GM12891 (cell line): ENCODE measurements at regions not wholly inside any gene's neighbourhood (a gene's known extent, or its start where the extent isn't known, plus 50 kb on each side); places are given as distances from the start of the nearest gene placed in this dataset.
A peak's percentile ranks its signal among the peaks of the same experiment; 100 is the strongest.

Source experiments
- DNase-seq: peaks from one replicate; pipeline ENCODE4 v3.0.0; 2011; ENCODE audit warnings: low spot score; ENCODE audit not compliant: insufficient read length
- FAIRE-seq: peaks from 2 replicates; lab custom pipeline; 2011; peaks lifted over from hg19 to GRCh38; lab: Jason Lieb, UNC
- PAX5 ChIP-seq: IDR thresholded peaks from 2 replicates; pipeline ENCODE4 v1.6.1; 2011; ENCODE audit warnings: low read length, moderate library complexity, mild to moderate bottlenecking; ENCODE audit not compliant: insufficient read depth, severe bottlenecking
- POLR2A ChIP-seq: IDR thresholded peaks from 2 replicates; pipeline ENCODE4 v1.6.1; 2011; ENCODE audit warnings: low read depth, low read length, control low read depth
- POLR2AphosphoS5 ChIP-seq: IDR thresholded peaks from 2 replicates; pipeline ENCODE4 v1.6.1; 2011; ENCODE audit warnings: low read depth, low read length, control low read depth
- POU2F2 ChIP-seq: IDR thresholded peaks from 2 replicates; pipeline ENCODE4 v1.6.1; 2011; ENCODE audit warnings: low read depth, mild to moderate bottlenecking, control low read depth, low read length, moderate library complexity
- SPI1 ChIP-seq: IDR thresholded peaks from 2 replicates; pipeline ENCODE4 v1.6.1; 2011; ENCODE audit warnings: low read depth, low read length, control low read depth
- TAF1 ChIP-seq: IDR thresholded peaks from 2 replicates; pipeline ENCODE4 v1.6.1; 2011; ENCODE audit warnings: low read depth, low read length, control low read depth

GRCh38 chr3:102529452-102529851, 94.6 kb downstream of the ZPLD1 start:
- FAIRE-seq (no peak), DNase-seq (no peak)
- no peak for TF ChIP-seq POU2F2
- no peak for TF ChIP-seq POLR2AphosphoS5
- TF ChIP-seq POLR2A, result no peak
- TF ChIP-seq PAX5, result no peak
- no peak for TF ChIP-seq TAF1
- TF ChIP-seq SPI1, result no peak

- no peak for DNase-seq
- no peak for FAIRE-seq
- TF ChIP-seq PAX5, result no peak
- TF ChIP-seq TAF1, result no peak
- no peak for TF ChIP-seq POLR2A
- no peak for TF ChIP-seq POLR2AphosphoS5
- no peak for TF ChIP-seq SPI1
- no peak for TF ChIP-seq POU2F2
These were observed 95.8 kb downstream of the ZPLD1 start for GRCh38 chr3:102530415-102531181.

DNA sequence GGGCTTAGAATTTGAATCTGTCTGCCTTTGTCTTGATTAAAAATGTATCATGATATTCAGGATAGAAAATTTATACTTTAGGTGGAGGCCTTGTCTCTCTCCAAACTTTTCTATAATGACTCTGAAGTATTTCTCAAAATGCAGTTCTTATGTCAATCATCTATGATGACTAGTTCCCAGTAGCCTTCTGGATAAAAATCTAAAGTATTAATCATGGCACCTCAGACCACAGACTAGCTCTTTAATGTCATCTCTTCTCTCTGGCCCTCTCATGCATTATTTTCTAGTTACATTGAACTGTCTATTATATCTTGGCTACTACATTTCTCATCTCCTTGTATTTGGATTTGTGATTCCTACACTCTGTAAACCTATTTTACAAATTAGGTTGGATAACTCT, 96.9 kb downstream of the ZPLD1 start:
- no peak for DNase-seq
- FAIRE-seq, result no peak
- TF ChIP-seq POLR2AphosphoS5 (no peak), PAX5 (no peak), SPI1 (no peak), TAF1 (no peak), POLR2A (no peak), POU2F2 (no peak)

DNA sequence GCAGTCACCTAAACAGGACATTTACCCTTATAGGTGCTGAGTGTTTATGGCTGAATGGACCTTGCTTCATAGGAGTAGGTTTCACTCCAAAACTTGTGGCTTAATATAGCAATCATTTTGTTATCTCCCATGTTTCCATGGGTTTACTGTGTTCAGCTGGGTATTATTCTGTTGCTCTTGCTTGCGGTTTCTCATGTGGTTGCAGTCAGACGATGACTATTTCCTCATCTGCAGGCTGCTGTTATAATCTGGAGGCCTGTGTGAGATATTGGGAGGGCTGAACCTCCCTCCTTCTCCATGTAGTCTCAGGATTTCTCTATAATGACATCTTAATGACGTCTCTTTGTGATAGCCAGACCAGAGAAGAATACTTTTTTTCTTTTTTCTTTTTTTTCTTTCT, 98.1 kb downstream of the ZPLD1 start:
- FAIRE-seq (no peak), DNase-seq (no peak)
- no peak for TF ChIP-seq PAX5
- TF ChIP-seq POLR2AphosphoS5, result no peak
- no peak for TF ChIP-seq SPI1
- no peak for TF ChIP-seq POU2F2
- TF ChIP-seq POLR2A, result no peak
- TF ChIP-seq TAF1, result no peak

DNA sequence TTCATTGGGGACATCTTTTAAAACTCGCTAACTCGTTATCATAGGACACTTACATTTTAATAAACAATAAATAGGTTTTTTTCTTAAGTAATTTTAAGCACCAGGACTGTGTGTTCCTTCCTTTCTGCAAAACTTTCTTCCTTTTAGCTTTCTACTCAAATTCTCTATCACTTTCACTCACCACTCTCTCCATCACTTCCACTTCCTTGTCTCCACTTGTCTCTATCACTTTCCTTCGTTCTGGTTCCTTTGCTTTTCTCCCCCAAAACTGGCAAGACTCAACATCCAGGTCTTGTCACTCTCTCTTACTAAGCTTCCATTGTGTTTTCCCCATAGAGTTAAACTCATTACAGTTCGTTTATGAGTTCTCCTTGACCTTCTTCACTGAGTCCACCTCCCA, 99.0 kb downstream of the ZPLD1 start:
- no peak for TF ChIP-seq TAF1
- no peak for TF ChIP-seq SPI1
- TF ChIP-seq POU2F2, result no peak
- TF ChIP-seq PAX5, result no peak
- TF ChIP-seq POLR2AphosphoS5, result no peak
- no peak for TF ChIP-seq POLR2A
- FAIRE-seq (no peak), DNase-seq (no peak)

- FAIRE-seq (peak; percentile 5), DNase-seq (no peak)
- TF ChIP-seq POLR2AphosphoS5 (no peak), POLR2A (no peak), TAF1 (no peak)
These were observed 101.6 kb downstream of the ZPLD1 start for GRCh38 chr3:102536456-102536855.

GRCh38 chr3:102537123-102537522, 102.3 kb downstream of the ZPLD1 start:
- DNase-seq, result no peak
- TF ChIP-seq POLR2AphosphoS5, result no peak
- TF ChIP-seq POLR2A, result no peak
- TF ChIP-seq POU2F2, result no peak
- TF ChIP-seq SPI1, result no peak
- TF ChIP-seq TAF1, result no peak
- TF ChIP-seq PAX5, result no peak
- no peak for FAIRE-seq

DNA sequence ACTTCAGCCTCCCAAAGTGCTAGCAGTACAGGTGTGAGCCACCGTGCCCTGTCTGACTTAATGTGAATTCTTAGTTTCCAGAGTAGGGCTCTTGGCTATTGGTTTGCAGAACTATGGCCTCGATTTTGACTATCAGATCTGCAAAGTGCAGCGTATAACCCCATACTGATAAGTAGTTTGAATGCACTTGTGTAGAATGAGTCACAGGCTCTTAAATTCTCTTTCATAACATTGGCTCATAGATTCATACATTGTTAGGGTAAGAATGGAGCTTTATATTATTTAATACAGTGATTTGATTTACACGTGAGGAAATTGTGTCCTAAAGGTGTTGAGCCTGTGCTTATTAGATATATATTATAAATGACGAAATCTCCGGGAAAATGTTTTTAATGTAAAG, 109.9 kb downstream of the ZPLD1 start:
- no peak for DNase-seq
- no peak for FAIRE-seq
- TF ChIP-seq SPI1 (no peak), TAF1 (no peak), PAX5 (no peak), POU2F2 (no peak), POLR2AphosphoS5 (no peak), POLR2A (no peak)

DNA sequence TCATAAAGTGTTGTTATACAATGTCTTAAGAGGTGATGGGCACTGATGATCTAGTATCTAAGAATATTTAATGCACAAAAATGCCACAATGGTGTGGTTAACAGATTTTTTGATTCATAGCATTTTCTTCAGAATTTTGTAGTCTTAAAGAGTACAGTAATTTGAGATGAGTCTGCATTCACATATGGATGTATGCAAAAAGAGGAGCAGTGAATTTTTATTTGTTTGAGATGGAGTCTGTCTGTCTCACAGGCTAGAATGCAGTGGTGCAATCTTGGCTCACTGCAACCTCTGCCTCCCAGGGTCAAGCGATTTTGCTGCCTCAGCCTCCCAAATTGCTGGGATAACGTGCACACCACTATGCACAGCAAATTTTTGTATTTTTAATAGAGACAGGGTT, 110.5 kb downstream of the ZPLD1 start:
- FAIRE-seq, result no peak
- DNase-seq, result no peak
- no peak for TF ChIP-seq PAX5
- TF ChIP-seq POLR2AphosphoS5, result no peak
- TF ChIP-seq SPI1, result no peak
- TF ChIP-seq POLR2A, result no peak
- no peak for TF ChIP-seq POU2F2

DNA sequence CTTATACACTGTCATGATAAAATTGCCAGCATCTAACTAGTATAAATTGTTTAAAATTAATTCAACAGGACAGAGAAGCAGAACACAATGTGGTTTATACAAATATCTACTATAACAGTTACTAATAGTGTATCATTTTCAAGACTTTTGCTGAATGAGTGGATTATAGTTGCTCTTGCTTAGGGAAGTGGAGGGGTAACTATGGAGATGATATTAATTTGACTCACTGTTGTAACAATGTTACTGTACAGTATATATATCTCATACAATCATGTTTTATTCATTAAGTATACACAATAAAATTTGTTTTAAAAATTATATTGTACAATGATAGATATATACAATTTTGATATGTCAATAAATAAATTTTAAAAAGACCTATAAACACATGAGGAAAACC, 119.1 kb downstream of the ZPLD1 start:
- DNase-seq, result no peak
- no peak for FAIRE-seq
- TF ChIP-seq PAX5, result no peak
- TF ChIP-seq TAF1, result no peak
- no peak for TF ChIP-seq POLR2AphosphoS5
- no peak for TF ChIP-seq POU2F2
- TF ChIP-seq POLR2A, result no peak
- no peak for TF ChIP-seq SPI1
